DND-41 (cell line): ENCODE measurements at regions not wholly inside any gene's neighbourhood (a gene's known extent, or its start where the extent isn't known, plus 50 kb on each side); places are given as distances from the start of the nearest gene placed in this dataset.

ENCODE experiments used
- EZH2 ChIP-seq: IDR thresholded peaks from 3 replicates; pipeline ENCODE4 v1.6.1; 2012; ENCODE audit warnings: borderline replicate concordance, low read depth, mild to moderate bottlenecking, moderate library complexity, low read length, inconsistent platforms; ENCODE audit not compliant: severe bottlenecking
- TF ChIP-seq, protein P1 (sequence below): IDR thresholded peaks from 2 replicates; pipeline ENCODE4 v1.5.1; 2012; ENCODE audit warnings: borderline replicate concordance, low read length, moderate library complexity, mild to moderate bottlenecking; ENCODE audit not compliant: poor library complexity, severe bottlenecking; ENCODE audit errors: extremely low read depth

DNA sequence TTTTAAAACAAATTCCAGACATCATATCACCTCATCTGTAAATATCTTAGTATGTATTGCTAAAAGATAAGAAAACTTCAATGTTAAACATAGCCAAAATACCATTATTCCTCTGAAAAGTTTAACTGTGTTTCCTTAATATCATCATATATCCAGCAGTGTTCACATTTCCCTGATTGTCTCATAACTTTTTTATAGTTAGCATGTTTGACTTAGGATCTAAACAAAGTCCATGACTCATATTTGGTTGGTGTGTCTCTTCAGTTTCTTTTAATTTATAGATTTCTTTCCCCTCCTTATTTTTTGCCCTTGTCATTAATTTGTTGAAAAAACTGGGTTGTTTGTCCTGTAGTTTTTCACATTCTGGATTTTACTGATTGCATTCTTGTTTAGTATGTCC is 163.0 kb downstream of the RPS12 start:
- TF ChIP-seq, protein P1, sequence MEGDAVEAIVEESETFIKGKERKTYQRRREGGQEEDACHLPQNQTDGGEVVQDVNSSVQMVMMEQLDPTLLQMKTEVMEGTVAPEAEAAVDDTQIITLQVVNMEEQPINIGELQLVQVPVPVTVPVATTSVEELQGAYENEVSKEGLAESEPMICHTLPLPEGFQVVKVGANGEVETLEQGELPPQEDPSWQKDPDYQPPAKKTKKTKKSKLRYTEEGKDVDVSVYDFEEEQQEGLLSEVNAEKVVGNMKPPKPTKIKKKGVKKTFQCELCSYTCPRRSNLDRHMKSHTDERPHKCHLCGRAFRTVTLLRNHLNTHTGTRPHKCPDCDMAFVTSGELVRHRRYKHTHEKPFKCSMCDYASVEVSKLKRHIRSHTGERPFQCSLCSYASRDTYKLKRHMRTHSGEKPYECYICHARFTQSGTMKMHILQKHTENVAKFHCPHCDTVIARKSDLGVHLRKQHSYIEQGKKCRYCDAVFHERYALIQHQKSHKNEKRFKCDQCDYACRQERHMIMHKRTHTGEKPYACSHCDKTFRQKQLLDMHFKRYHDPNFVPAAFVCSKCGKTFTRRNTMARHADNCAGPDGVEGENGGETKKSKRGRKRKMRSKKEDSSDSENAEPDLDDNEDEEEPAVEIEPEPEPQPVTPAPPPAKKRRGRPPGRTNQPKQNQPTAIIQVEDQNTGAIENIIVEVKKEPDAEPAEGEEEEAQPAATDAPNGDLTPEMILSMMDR = no peak
- no peak for TF ChIP-seq EZH2
